ENCODE measurements at regions not wholly inside any gene's neighbourhood (a gene's known extent, or its start where the extent isn't known, plus 50 kb on each side); places are given as distances from the start of the nearest gene placed in this dataset.

GRCh38 chr13:91078093-91078679, 269.3 kb upstream of the MIR17HG start (continued):
- TF ChIP-seq, protein P1, sequence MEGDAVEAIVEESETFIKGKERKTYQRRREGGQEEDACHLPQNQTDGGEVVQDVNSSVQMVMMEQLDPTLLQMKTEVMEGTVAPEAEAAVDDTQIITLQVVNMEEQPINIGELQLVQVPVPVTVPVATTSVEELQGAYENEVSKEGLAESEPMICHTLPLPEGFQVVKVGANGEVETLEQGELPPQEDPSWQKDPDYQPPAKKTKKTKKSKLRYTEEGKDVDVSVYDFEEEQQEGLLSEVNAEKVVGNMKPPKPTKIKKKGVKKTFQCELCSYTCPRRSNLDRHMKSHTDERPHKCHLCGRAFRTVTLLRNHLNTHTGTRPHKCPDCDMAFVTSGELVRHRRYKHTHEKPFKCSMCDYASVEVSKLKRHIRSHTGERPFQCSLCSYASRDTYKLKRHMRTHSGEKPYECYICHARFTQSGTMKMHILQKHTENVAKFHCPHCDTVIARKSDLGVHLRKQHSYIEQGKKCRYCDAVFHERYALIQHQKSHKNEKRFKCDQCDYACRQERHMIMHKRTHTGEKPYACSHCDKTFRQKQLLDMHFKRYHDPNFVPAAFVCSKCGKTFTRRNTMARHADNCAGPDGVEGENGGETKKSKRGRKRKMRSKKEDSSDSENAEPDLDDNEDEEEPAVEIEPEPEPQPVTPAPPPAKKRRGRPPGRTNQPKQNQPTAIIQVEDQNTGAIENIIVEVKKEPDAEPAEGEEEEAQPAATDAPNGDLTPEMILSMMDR (IDR thresholded peaks at IDR 0.05 in 2 of 3, conservative IDR thresholded peaks at IDR 0.05 in 1 of 3; ENCODE audit: insufficient read depth in 2 of 3, low read depth in 1 of 3, low read length in 3 of 3): peak in 1 of 3 experiments; percentile 49; a peak in 2 of 6 replicates
- TF ChIP-seq ZZZ3 (IDR thresholded peaks at IDR 0.05): no peak
- no peak for TF ChIP-seq POLR2A (conservative IDR thresholded peaks at IDR 0.05)
- TF ChIP-seq KDM4B (IDR thresholded peaks at IDR 0.05; ENCODE audit: borderline replicate concordance in 2 of 2, low read depth in 1 of 2): peak in 1 of 2 experiments; percentile 82; a peak in 1 of 4 replicates
- no peak for TF ChIP-seq BDP1 (IDR thresholded peaks at IDR 0.05; ENCODE audit: insufficient read depth, insufficient read length)

- Histone ChIP-seq H3K4me1 (replicated peaks in 1 of 2; ENCODE audit: control insufficient read depth in 2 of 2, insufficient read depth in 2 of 2, low read length in 2 of 2) (no peaks in the 10 kb centered on the region), H3K27me3 (ENCODE audit: control insufficient read depth in 2 of 2, insufficient read depth in 2 of 2, low read length in 2 of 2) (no peaks in the 10 kb centered on the region), H3K9ac (ENCODE audit: insufficient read depth in 1 of 2, low read depth in 2 of 2, low read length in 2 of 2) (no peak overlapping the region), H3K9me1 (ENCODE audit: control insufficient read depth, insufficient read depth, low read length) (no peaks in the 10 kb centered on the region), H3K4me3 (no peak overlapping the region), H3K27ac (ENCODE audit: extremely low read depth, low read depth, low read length) (no peak overlapping the region), H3K4me2 (ENCODE audit: insufficient read depth, low read length) (no peak overlapping the region), H4K20me1 (replicated peaks; ENCODE audit: control insufficient read depth, insufficient read depth, low read length) (no peaks in the 10 kb centered on the region), H3K9me3 (replicated peaks; ENCODE audit: control insufficient read depth, insufficient read depth, low read depth, low read length) (no peaks in the 10 kb centered on the region), H3K79me2 (ENCODE audit: control insufficient read depth, insufficient read depth, low read length) (no peaks in the 10 kb centered on the region), H2AFZ (ENCODE audit: low read depth, low read length) (no peak overlapping the region), H3K36me3 (ENCODE audit: control insufficient read depth, insufficient read depth, low read length) (no peaks in the 10 kb centered on the region)
- POLR2A ChIA-PET: no interaction called here
- intact Hi-C loops (cut with micrococcal nuclease) (no loop called here), in situ Hi-C loops (cut with MboI) (no loop called here)
- CTCF ChIA-PET (ENCODE audit: low intra/inter-chr PET ratio): no interaction called here
- no peak for ATAC-seq
- BruUV-seq (replicated peaks): no TSS peak
- DNase-seq (ENCODE audit: extremely low read depth in 1 of 4, low spot score in 3 of 4): no peak
- no peak for FAIRE-seq
- TF ChIP-seq SMAD4 (CRISPR knock-in tag; conservative IDR thresholded peaks at IDR 0.05) (no peak), ZNF76 (CRISPR knock-in tag; IDR thresholded peaks at IDR 0.05; ENCODE audit: borderline replicate concordance) (no peak), ZFX (CRISPR knock-in tag; IDR thresholded peaks at IDR 0.05) (0 out of 2 replicates have a peak, but pooled peaks have one; percentile 14), ZBTB11 (CRISPR knock-in tag; IDR thresholded peaks at IDR 0.05) (no peak), HLTF (IDR thresholded peaks at IDR 0.05) (no peak), ZNF121 (CRISPR knock-in tag; conservative IDR thresholded peaks at IDR 0.05) (no peak)
- WGBS (ENCODE audit: insufficient coverage, low coverage, missing lambda C conversion rate): 0% methylated on average over 2 of the region's 2 CpGs
Observed at GRCh38 chr13:91079176-91079575, 268.3 kb upstream of the MIR17HG start.

Data from K562 (cell line).